HT-29 (cell line): ENCODE measurements at regions not wholly inside any gene's neighbourhood (a gene's known extent, or its start where the extent isn't known, plus 50 kb on each side); places are given as distances from the start of the nearest gene placed in this dataset.

Source experiments
- DNase-seq: peaks from one replicate; pipeline ENCODE4 v3.0.0-alpha.2; 2015; ENCODE audit warnings: low spot score

DNA sequence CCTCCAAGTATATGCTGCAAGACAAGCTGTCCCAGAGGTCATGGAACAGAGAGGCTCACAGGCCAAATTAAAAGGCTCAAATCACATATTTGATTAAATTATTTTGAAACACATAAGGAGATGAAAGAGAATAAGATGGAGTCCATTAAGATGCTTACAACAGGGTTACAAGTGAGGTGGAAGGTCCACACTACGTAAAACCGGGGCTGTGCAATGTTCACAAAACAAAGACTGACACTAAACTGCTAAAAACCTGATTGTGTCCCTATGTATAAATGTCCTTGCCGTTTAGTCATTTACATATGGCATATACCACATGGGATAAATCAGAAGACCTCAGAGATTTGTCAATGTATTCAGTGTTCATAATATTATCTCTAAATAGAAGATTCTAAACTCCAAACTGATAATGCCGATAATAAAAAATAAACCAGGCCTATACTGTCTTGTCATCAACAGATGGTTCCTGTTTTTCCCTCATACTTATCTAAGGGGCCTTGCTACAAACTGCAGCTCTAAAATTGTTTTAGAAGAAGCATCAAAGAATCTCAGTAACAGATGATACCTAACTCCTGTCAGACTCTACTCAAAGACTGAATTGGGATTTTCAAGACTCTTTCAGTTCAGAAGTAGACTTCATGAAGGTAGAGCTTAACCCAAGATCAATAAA is 51.8 kb upstream of the RIPOR2 start:
- no peak for DNase-seq

DNA sequence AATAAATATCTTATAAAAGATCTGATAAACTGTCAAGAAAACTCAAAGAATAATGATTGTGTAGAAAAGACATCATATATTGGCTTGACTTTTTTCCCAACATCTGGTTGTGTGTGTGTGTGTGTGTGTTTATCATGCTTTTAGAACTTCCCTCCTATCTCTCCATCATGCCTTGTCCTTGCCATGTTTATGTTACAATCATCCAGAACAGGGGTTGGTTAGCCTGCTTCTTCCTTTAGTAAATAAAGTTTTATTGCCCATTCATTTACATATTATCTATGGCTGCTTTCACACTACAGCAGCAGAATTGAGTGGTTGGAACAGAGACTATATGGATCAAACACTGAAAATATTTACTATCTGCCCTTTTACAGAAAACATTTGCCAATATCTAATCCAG is 52.8 kb upstream of the RIPOR2 start:
- DNase-seq, result no peak

DNA sequence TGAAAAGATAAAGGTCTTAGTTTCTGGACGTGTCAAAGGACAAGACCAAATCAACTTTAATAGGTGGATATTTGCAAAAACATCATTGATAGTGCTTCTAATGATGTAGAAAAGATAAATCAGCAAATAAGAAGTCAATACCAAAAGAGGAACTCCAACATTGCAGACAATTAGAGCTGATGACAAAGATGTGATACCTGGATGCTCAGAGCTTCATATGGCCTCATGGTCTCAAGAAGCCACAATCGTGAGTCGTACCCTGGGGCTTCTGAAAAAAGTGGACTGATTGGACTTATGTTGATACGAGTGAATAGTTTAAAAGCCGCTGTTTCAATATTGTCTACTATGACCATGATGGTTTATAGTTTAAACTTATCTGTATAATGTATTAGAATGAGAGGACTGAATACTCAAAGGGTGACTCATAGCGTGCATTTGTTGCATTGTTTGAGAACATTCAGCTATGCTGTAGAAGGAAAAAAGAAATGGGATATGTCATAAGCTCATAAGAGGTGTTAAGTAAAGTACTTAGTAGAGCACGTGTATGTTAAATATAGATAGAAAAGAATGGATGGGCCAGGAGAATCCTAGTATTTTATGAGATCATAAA is 54.6 kb upstream of the RIPOR2 start:
- DNase-seq, result peak; percentile 9

DNA sequence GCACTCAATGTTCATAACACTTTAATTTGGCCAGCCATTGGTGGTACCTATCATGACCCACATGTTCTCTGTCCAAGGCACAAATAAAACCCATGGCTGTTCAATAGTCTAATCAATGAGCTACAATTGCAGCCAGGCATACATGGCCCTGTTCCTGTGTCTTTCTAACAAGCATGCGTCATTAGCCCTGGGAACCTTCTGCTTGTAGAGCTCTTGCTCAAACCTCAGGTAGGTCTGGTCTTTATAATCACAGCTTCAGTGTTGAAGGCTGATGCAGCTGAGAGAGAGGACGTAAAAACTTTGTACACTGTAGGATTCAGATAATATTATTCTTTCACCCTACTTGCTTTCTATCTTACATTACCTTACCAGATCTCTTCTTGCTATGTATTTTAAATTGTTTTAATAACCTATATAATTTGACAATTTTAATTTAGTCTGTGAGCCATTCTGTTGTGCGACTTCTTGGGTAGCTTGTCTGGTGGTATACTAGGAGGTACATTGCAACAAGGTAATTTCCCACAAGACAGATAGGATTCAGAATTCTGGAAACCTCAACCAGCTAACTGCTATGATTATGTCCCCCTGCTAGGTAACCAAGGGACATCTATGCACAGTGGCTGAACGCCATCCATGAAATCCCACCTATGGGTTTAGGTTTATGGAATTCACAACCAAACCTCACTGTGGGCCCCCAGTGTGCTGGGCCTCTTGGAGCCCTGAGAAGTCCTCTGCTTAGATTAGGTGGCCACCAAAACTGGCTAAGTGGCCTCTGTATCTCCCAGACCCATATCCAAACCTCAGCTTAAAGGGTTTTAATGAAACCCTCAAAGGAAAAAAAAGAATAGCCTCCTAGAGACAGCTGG is 55.4 kb upstream of the RIPOR2 start:
- DNase-seq, result no peak

DNA sequence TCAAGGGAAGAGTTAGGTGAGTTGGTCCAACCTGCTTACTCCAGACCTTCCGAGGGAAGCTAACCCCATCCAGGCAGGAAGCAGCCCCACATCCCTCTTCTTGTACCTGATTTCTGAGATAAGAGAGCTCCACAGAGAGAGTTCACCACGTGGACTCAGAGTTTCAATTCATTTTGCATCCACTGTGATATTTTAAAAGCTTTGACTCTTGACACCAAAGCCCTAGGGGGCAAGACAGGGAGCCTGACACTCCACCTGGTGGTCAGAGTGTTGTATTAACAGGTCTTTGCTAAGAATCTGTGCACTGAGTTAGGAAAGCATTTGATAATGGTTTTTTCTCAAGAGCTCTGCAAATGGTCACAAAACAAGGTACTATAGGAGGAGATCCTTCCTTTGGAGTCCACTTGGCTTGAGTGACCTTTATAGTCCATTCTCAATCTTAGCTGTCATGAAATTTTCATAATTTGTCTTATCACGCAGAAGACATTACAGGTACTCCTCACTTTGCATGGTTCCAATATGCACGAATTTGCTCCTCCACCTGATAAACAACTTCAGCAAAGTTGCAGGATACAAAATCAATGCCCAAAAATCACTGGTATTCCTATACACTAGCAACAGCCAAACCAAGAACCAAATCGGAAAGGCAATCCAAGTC is 56.2 kb upstream of the RIPOR2 start:
- peak; percentile 76 for DNase-seq

DNA sequence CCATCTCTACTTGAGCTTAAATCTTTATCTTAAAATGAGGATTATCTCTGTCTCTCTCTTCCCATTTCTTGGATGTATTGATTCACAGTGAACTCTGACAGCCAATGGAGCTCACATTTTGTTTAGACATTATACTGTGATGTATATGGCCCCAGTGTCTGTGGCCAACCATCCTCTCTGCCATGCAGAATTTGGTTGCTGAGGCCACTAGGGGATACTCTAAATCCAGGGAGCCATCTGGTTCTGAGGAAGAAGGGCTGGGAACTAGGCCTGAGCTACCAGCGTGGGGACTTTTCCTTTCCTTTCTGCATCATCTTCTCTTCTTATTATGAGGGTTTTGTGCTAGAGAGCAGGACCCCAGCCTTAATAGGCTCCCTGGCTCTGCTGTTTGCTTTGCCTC is 59.1 kb upstream of the RIPOR2 start:
- DNase-seq, result no peak

DNA sequence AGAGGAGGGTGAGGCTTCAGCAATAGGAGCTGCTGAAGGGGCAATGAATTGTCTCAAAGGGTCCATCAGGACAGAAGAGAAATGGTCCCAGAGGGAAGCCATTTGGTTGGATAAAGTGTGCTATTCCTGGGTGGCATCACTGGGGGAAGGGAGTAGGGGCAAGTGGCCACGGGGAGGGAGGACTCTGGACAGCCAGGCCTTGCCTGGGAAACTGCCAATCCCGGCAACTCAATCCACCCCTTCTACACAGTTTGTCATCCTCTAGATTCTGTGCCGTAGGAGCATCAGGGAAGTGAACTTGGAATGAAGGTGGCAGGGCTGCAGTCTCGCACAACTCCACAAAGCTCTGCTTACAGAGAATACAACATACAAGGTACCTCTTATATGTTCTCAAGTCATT is 59.5 kb upstream of the RIPOR2 start:
- DNase-seq, result no peak

DNA sequence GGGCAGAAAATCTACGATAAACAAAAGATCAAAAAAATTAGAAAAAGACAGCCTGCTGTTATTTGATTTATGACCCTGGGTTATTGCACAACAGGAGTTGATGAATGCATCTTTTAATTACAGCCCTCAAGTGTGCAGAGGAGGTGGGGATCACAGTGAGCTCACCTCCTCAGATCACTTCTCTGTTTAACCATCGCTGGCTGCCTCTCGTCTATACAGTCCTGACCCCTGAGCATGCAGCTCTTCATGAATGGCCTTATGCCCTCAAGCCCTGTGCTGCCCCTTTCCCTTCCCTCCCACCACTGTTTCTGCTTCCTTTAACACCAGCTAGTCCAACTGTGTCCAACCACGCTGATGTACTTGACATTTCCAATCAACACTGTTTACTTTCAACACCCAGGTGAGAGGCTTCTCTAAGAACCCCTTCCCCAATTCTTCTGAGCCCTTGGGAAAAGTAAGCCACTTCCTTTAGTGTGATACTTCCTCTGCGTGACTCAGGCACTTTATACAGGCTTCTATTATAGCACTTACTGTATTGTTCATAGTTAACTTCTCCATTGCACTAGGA is 60.6 kb upstream of the RIPOR2 start:
- DNase-seq, result no peak

DNA sequence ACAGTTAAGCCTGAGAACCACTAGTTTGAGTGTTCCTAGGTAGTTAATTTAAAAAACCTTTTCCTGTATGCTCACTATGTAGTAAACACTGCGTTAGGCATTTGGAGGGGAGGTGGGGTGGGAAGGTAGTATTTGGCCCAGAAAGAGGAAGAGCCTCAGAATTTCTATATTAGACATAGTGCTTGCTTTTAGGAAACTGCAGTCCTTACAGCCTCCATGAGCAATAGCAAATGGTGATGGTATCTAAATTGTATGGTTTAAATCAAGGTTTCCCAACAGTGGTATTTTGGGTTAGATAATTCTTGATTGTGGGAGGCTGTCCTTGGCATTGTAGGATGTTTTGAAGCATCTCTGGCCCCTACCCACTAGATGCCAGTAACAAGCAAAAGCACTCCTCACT is 61.5 kb upstream of the RIPOR2 start:
- DNase-seq, result no peak

DNA sequence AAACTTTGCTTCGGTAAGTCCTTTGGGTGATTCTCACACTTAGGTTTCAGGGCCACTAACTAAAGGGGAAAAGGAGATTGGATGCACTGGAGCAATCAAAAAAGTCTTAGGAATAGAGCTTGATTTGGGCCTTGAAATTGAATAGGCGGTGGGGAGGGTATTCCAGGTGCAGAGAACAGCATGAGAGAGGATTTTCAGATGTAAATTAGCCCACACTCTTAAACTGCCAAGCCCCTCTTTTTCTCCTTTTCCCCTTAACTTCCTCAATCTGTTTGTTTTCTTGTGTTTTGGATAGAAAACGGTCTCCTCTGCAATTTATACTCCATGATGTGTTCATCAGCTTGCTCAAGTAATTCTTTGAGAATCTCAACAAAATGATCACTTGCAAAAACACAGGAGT is 62.1 kb upstream of the RIPOR2 start:
- DNase-seq, result no peak

DNA sequence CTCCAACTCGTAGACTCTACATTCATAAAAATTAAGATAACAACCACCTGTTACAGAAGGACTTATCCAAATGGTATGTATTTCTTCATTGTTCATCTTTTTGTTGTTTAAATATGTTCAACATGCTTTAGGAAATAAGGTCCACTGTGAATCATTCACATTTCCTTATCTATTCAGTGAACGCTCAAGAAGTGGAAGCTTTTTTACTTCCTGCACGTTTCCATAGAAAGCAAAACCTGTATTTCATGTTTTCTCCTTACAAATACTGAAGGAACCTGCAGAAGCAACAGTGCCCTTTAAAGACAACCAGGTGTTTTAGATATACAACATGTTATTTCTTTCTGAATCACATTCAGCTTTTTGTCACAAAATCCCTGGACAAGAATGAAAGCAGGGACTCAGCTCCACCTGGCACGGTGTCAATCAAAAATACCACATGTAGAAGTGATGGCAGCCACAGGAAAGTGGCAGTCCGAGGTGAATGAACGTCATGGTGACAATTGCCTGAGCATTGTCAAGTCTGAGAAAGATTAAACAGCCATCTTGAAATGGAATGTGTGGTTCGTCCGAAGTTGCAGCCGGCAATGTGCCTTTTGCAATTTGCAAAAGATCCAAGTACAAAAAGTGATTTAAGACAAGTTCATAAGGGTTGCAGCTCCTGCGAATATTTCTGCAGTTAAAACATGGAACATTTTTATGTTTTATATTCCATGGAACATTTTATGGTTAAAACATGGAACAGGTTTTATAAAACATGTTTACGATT is 66.7 kb upstream of the RIPOR2 start:
- peak; percentile 27 for DNase-seq

DNA sequence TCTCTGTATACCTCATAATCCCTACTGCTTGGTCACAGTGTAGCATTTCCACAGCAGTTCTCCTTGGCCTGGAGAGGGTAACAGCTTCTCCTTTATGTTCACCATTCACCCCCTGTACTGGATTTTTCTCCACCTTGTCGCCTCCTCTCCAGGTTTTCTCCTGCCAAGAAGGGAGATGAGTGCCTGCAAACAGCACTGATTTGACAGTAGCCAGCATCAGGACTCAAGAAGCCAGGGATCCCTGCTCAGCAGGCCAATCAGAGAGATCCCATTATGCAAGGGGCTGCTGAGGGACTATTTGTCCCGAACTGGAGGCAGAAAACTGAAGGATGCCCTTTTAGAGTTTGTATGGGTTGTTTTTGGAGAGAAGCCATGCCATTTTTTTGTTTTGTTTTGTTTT is 68.6 kb upstream of the RIPOR2 start:
- DNase-seq, result no peak

DNA sequence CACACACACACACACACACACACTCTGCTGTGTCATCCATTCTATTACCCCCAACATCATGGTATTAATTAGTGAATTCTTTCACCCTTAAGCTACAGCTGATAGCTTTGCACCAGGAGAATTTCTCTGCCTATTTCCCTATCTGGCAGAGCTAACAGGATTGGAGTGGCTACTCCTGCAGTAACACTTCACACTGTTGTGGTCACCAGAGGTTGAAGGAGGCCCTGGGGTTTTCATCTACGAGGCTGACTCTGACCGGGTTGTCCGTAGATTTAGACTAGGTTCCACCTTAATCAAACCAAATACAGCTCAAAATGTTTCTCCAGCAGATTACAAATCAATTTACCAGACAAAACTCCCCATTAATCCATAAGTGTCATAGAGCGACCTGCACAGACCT is 69.2 kb upstream of the RIPOR2 start:
- DNase-seq, result no peak

DNA sequence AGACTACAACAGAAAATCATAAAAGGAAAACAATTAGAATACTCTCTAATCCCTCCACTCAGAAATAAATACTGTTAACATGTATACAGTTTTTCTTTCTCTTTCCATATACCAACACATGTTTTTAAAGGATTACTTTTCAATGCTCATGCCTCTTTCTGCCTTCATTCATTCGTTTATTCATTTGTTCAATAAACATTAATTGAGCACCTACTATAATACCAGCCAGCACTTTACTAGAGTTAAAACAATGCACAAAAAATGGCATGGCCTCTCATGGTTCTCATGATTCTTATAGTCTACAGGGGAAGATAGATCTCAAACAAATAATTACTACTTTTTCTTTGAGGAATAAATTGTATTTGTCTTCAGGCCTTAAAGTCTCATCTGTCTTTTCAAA is 70.3 kb upstream of the RIPOR2 start:
- DNase-seq, result no peak

DNA sequence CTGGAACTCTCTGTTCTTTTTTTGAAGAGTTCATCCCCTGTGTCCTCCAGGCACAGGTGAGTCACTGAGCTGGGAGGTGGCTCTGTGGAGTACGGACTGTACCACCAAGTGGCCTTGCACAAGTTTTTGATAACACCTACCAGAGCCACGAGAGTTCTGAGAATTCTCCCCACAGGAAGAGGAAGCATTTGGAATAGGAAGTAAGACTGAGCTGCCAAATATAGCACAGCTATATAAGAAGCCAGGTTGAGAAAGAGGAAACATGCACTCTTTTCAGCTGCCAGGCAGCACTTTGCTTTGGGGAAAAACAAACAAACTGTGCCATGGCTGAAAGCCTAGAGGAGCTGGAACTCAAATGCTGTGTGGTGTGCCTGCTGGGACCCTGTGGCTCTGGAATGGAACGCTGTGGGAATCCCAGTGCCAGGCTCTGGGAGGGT is 70.8 kb upstream of the RIPOR2 start:
- DNase-seq, result peak; percentile 21

DNA sequence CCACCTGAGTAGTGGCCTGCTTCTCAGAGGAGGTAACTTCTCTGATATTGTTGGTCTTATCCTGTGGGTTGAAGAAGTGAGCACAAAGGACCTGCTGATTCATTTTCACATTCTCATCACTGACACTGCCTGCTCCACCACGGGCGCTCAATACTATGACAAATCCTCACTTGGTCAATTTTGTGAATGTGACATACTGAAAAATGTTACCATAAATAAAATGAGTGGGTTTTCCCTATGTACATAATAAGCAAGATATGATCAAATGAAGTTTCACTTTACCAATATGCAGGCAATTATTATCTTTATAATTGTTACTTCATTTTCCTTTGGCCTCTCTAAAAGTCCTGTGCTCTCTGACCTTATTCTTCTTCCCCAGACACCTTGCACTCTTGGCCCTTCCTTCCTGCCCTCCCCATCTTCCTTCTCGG is 71.5 kb upstream of the RIPOR2 start:
- no peak for DNase-seq

DNA sequence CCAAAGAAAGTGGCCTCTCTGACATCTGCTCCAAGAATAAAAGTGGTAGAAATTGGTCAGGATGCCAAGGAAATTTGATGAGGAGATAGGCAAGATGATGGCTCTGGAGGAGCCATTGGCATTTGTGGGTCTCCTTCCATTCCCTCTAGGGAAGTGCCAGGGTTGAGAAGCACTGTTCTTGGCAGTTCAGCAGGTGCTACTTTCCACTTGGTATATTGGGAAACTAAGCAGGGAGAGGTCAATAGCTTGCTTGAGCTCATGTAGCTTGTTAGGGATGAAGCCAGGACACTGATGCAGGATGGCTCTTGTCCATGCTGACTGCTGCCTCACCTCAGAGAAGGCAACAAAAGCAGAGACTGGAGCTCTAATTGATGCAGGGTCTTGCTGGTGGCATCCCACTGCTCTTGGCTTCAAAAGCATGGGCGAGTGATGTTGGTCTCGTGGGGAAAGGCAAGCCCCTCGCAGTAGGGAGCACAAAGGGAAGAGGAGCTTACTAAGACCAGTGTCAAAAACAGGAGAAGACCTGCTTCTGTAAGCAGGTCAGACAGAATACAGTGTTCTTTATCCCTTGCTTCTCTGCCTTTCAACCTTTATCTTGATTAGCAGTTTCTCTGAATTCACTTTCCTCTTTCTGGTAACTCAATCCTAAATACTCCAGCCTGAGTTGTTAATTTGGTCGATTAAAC is 73.1 kb upstream of the RIPOR2 start:
- no peak for DNase-seq

DNA sequence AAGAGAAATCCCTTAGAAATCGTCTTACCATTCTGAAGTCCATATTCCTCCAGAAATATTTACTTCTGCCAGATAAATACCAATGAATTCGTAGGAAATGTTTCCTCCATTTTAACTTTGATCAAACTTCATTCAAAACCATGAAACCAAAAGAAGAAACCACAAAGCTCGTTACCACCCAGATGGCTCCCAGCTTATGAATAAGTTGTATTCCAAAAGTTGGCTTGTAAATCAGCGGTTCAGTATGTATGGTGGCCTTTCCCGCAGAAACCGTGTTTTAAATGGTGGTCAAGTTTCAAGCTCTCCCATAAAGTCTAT is 73.6 kb upstream of the RIPOR2 start:
- DNase-seq, result no peak

DNA sequence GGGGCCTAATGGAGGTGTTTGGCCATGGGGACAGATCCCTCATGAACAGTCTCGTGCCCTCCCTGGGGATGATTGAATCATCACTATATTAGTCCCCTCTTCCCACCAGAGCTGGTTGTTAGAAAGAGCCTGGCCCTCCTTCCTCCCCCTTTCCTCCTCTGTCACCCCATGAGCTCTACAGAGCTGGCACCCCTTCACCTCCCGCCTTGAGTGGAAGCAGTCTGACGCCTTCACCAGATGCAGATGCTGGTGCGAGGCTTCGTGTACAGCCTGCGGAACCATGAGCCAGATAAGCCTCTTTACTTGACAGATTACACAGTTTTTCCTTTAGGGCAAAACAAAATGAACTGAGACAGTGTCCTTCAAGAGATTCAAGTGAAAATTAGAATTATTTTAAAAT is 74.4 kb upstream of the RIPOR2 start:
- DNase-seq, result no peak

DNA sequence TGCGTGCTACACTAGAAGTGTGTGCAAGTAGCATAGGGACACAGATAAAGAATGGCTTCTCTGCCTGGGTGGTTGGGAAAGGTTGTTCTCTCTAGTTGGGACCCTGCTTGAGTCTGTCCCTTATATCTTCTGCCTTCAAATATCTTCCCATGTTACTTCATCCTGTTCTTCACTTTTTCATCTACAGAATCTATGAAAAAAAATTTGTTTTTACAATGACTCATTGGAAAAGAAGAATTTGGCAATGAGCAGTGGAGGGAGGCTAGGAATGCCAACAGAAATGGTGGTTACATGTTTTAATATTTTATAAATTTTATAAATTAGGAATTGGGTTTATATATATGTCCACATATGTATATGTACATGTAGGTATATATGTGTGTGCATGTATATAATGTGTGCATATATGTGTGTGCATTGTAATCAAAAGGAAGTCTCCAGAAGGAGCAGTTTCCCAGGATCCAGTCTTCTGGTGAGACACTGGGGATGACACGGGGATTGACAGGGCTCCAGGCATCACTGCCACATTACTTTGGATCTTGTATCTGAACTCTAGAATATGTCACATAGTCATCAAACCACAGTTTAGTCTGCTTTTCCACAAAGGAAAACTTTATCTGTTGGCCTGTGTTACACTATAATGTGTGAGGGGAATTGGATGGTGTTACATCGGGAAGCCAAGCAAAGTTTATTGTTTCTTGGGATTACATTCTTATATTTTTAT is 75.3 kb upstream of the RIPOR2 start:
- no peak for DNase-seq
